Ishikawa (cell line): ENCODE measurements at regions not wholly inside any gene's neighbourhood (a gene's known extent, or its start where the extent isn't known, plus 50 kb on each side); places are given as distances from the start of the nearest gene placed in this dataset.

Experiments
- EGR1 ChIP-seq: IDR thresholded peaks from 2 replicates; pipeline ENCODE4 v1.6.1; 2012
- EP300 ChIP-seq: IDR thresholded peaks from 2 replicates; pipeline ENCODE4 v1.6.1; 2012; ENCODE audit warnings: borderline replicate concordance
- MAX ChIP-seq: IDR thresholded peaks from 2 replicates; pipeline ENCODE4 v1.6.1; 2012
- REST ChIP-seq: IDR thresholded peaks from 2 replicates; pipeline ENCODE4 v1.6.1; 2012; ENCODE audit warnings: low read depth, mild to moderate bottlenecking
- TEAD4 ChIP-seq: IDR thresholded peaks from 2 replicates; pipeline ENCODE4 v1.6.1; 2012

GRCh38 chr2:12363138-12363537 lies 353.6 kb upstream of the TRIB2 start:
- no peak for TF ChIP-seq EP300
- no peak for TF ChIP-seq REST
- TF ChIP-seq TEAD4, result no peak
- TF ChIP-seq EGR1, result no peak
- no peak for TF ChIP-seq MAX
